CD4-positive, alpha-beta T cell treated with Interleukin-15 for 4 hours (primary cell): ENCODE measurements at regions not wholly inside any gene's neighbourhood (a gene's known extent, or its start where the extent isn't known, plus 50 kb on each side); places are given as distances from the start of the nearest gene placed in this dataset.
"Not testable (repeated sequence)": the region's sequence is repeated elsewhere in the genome, so short reads cannot be mapped to it uniquely, and the experiment has no call there.

ENCODE experiments used
- DNase-seq: peaks from one replicate; pipeline ENCODE4 v3.0.0-alpha.2; 2020; ENCODE audit warnings: low spot score

DNA sequence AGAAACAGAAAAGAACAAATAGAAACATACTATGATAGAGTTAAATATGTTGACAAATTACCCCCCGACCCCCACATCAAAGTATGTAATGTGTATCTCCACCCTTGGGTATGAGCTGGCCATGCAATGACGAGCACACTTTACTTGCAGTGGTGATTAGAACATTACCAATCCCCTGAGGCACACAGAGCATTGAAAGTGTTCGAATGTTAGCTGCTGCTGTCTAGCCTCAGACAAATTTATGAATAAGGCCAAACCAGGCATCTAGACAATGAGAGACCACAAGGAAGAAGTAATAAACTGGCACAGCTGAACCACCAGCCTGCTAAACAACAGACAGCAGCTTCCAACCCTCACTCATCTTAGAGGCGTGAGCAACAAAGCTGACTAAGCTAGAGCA is 380.5 kb downstream of the DSEL start:
- no peak for DNase-seq

DNA sequence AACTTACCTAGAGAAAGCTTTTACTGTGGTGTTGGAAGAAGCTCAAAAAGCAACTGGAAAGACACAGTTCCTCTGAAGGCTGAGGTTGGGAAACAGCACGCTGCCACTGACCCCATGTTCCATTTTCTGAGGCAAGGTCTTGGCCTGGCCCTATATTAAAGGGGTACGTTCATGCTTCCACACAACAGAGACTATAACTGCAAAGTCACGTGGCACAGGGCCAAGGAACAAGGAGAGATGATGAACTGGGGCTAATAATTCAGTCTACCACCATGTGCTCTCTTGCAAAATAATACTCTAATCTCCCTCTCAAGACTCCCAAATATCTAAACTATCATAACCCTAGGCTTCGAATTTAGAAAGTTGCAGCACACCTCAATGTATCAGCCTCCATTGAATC is 381.6 kb downstream of the DSEL start:
- DNase-seq = no peak

DNA sequence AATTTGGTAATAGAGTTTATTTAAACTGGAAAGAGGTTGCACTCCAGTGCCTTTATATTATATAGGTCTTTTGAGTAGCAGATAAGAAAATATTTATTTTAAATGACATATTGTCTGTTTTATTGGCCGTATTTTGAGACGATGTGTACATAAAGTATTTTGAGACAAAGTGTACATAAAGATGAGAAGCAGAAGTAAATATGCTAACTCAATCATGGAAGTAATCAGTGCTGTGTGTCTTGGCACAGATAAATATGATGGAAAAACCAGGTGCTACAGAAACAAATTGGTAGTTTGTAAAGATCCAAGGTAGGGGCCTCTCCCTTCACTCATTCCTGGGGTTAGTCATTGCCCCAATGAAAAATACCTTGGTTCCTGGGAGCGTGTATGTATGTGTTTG is 382.9 kb downstream of the DSEL start:
- no peak for DNase-seq

DNA sequence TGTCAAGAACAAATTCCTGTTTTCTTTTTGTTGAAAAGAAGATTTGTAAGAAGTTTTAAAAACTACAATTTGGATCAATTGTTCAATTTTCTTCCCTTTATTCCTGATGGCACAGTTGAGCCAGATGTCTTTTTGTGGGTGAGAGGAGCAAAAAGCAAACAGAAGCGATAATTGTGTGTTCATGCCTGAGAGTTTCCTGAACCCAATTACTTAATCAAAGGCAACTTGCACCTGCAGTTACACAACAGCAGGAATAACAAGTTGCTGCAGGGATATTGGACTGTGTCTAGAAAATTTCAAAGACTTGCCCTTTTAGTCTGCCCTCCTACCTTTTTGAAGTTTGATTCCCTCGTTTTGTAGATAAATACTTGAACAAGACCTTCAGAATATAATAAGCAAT is 383.6 kb downstream of the DSEL start:
- DNase-seq = no peak

DNA sequence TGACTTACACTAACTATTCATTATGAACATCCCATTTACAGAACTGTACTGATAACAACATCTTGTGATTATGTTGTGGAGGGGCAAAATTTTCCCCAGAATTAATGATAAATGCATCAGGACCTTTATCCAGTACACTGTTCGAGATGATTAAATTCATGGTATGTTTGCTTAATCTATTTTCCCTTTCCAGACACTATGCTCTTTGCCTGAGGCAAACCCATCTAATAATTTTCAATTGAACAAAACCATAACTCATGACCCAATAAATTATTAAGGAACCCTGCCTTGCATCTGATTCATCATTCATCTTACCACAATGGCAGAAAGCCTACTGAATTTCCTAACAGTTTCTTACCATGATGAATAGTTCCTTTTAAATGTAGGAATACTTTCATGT is 385.0 kb downstream of the DSEL start:
- DNase-seq = no peak

DNA sequence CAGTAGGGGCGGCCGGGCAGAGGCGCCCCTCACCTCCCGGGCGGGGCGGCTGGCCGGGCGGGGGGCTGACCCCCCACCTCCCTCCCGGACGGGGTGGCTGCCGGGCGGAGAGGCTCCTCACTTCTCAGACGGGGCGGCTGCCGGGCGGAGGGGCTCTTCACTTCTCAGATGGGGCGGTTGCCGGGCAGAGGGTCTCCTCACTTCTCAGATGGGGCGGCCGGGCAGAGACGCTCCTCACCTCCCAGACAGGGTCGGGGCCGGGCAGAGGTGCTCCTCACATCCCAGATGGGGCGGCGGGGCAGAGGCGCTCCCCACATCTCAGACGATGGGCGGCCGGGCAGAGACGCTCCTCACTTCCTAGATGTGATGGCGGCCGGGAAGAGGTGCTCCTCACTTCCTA is 389.8 kb downstream of the DSEL start:
- not testable (repeated sequence) for DNase-seq

DNA sequence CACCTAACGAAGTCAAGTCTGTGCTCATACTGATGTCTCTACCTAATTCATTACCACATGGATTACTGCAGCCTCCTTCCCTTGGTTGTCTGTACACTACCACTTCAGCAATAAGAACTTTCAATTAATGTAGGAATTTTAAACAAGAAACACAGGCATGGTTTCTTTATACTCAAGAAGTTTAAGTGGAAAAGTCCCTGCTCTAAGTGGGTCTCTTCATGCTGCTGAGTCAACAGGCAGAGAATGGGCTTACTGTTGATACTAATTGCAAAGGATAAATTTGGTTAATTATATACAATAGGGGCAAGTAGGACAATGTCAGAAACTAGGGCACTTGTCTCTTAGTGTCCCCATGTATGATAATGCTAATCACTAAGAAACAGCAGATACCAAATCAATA is 392.6 kb downstream of the DSEL start:
- DNase-seq = no peak

DNA sequence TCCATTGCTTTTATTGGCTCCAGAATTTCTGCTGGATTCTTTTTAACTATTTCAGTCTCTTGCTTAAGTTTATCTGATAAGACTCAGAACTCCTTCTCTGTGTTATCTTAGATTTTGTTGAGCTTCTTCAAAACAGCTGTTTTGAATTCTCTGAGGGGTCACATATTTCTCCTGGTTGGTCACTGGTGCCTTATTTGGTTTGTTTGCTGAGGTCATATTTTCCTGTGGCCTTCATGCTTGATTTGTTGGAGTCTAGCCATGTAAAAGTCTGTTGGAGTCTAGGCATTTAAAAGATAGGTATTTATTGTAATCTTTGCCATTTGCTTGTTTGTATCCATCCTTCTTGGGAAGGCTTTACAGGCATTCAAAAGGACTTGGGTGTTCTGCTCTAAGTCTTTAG is 398.7 kb downstream of the DSEL start:
- no peak for DNase-seq

DNA sequence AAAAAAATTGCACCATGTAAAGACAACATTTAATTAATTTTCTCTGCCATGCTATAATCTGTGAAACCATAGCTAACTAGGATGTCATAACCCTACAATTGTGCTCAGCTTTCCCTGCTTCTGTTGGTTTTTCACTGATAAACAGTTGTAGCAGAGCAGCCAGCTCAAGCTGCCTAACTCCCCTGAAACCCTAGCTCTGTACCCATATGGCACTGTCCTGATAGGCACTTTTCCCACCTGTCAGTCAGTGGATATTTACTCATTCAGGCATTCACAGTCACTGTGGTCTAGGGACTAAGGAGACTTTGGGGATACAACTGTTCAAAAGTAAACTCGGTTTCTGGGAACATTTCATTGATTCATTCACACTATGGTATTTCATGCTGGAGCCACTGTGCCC is 407.0 kb downstream of the DSEL start:
- no peak for DNase-seq

DNA sequence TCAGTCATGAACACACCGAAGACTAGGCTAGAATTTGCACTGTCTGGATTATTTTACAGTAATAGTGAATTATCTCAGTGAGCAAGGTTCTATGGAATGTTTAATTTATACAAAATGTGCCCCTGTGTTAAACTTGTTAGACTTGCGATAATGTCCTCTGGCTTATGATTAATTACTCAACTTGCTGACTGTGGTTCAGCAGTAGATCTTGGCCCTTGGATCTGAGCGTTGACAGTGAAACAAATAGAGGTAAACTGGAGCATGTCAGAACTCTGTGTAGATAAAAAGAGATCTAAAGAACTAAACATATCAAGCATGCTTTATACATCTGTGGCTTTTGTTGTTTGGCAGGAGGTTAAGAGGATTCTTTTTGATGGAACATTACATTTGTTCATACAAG is 407.6 kb downstream of the DSEL start:
- DNase-seq = no peak

DNA sequence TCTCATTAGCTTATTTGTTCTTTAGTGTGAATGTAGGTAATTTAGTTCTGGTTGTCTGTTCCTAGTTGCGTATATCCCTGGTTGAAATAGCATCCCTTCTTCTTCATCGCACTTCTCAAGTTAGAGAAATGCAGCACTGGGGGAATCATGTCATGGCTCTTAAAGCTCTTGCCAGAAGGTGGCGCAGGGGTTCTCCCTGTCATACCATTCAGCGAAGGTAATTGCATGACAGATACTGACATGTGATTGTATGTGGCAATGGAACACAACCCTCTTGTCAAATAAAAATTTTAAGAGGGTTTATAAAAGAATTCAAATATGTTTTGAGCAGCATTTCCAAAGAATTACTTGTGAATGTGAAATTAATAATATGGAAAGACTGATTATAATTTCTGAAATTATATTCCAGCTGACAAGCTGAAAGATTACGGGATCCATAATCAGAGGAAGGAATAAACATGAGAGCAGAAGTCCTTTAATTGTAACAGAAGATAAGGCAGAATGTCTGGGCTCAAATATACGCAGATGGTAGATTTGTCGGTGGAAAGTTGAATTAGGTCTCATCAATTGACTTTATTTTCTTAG is 411.7 kb downstream of the DSEL start:
- DNase-seq = peak; percentile 23

DNA sequence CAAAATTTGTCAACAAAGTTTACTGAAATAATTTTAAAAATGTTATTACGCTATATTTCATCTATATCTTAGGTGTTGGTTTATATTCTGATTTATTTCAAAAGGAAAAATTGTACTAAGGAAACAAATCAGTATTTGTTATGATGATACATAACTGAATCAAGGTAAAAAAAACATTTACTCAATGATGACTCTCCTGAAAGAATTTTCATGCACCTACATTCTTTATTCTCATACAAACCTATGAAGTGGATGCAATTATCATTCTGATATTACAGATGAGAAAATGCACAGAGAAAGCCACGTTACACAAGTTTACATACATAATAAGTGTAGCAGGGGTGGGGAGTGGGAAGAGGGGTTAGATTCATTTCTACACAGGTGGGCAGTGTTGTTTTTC is 422.4 kb downstream of the DSEL start:
- DNase-seq = no peak

DNA sequence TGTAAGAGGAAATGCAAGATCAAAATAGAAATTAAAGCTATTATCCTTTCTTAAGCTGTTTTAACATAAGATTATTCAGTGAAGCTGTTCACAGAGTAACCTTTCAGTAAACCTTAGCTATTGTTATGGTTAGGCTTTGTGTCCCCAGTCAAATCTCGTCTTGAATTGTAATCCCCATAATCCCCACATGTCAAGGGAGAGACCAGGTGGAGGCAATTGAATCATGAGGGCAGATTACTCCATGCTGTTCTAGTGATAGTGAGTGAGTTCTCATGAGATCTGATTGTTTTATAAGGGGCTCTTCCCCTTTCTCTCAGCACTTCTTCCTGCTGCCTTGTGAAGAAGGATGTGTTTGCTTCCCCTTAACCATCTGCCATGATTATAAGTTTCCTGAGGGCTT is 424.4 kb downstream of the DSEL start:
- no peak for DNase-seq

DNA sequence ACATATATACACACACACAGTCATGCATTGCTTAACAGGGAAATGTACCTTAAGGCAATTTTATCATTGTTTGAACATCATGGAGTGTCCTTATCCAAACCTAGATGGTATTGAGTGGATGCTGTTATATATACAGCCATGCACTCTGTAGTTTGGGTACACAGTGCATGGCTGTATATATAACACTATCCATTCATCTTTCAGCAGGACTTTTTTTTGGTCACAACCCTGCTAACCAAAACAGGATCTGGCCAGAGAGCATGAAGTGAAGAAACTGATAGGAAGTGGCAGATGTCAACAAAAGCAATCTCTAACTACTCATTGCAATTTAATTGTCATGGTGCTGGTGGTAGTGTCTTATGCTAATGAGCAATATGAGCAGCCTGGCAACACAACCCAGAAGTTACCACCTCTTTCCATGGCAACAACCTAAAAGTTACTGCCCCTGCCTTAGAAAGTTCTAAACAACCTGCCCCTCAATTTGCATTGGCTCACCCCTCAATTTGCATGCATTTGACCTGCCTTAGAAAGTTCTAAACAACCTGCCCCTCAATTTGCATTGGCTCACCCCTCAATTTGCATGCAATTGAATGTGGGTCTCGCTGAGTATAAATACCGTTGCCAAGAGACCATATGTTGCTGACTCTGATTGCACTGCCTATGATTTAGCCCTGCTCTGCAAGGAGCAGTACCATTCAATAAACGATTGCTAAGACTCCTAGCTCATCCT is 434.9 kb downstream of the DSEL start:
- no peak for DNase-seq

DNA sequence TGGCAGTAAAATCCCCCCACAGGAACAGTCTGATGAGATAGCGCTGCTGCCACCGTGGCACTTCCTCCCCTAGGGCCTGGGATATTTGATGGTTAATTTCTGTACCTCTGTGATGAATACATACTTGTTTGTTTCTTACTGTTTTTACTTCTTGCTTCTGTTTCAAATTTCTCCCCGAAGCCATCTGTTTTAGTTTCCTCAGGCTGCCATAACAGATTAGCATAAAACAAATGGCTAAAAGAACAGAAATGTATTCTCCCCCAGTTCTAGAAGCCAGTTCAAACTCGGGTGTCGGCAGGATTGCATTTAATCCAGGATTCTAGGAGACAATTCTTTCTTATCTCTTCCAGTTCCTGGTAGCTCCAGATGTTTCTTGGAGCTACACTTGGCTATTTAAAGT is 435.9 kb downstream of the DSEL start:
- no peak for DNase-seq

DNA sequence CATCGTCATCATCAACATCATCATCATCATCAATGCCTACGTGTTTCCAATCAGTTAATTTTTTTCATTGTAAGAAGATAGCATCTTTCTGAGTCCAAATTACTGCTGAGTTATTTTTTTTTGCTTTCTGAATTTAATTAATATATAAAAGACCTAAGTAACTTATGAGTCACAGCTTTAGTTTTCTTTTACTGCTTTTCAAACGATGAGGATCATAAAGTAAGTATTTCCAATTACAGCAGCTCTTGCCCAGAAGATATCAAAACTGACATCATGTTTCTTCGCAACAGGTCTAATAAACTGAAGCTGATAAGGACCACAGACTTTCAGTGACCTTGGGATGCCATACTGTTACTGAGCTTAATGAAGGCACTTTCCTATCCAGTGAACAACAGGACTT is 442.2 kb downstream of the DSEL start:
- DNase-seq = no peak

DNA sequence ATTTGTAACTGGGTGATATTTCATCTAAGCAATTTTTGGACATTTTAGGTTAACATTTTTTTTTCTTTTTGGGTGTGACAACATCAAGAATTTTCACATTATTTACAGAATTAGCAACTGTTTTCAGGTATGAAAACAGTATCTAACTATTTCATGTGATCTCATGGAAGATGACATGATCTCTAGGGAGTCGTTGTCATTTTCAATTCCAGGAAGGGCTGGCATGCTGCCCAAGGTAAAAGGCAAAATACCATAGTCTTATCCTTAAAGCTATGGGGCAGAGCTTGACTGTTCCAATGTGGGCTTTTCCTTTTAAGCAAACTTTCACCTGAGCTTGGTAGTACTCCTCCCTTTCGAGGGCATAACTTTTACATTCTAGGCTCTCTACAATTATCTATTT is 443.7 kb downstream of the DSEL start:
- DNase-seq = no peak

DNA sequence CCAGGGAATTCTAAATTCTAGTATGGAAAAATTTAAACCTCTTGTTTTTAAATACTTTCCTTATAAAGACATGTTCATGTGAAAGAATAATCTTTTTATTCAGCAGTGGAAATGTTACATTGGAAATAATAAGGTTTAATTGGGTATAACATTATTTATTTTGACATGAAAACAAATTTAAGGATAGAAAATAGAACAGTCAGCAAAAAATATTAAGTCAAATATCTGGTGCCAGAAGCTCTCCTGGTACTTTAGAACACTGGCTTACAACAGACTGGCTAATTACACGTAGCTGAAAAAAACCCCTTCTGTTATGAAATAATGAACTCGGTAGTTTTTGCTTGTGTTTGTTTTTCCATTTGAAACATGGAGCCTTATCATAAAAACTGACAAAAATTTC is 447.9 kb downstream of the DSEL start:
- DNase-seq = no peak

DNA sequence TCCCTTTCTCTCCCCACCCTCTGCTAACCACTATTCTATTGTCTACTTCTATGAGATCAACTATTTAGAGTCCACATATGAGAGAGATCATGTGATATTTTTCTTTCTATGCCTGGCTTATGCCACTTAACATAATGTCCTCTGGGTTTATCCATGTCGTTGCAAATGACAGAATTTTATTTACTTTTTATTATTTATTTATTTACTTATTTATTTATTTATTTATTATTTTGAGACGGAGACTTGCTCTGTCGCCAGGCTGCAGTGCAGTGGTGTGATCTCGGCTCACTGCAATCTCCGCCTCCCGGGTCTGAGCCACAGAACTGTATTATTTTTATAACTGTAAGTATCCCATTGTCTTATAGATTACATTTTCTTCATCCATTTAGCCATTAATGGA is 443.4 kb upstream of the CDH19 start:
- no peak for DNase-seq

DNA sequence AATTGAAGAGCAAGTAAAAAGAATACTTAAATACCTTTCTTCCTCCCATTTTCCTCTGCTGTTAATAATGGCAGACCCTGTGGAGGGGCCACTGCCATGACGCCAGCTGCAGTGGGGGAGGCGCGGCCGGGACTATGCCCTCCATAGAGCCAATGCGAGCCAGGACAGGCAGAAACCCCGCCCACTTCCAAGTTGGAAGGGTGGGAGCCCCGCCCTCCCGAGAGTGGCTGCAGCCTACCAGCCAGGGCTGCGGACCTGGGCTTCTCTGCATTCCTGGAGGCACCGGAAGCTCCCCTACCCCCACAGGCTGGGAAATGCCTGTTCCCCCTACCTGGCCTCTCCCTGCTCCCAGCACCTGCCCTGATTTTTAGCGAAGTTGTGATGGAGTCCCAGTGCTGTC is 439.4 kb upstream of the CDH19 start:
- no peak for DNase-seq

DNA sequence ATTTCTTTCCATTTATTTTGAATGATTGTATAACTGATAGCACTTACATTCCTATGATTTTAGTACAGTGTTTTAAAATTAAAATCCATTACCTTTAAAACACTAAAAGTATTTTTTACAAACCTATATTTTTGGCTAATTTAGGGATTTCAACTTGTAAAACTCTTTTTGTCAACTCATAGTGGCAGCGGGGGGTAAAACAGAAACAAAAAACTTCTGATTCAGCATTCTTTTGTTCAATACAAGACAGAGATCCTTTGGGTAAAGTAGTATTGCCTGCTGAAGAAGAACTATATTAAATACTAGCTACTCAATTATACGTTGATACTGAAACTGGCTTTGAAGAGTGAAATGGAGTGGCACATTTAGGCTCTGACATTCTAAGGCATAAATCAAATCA is 437.4 kb upstream of the CDH19 start:
- DNase-seq = no peak

DNA sequence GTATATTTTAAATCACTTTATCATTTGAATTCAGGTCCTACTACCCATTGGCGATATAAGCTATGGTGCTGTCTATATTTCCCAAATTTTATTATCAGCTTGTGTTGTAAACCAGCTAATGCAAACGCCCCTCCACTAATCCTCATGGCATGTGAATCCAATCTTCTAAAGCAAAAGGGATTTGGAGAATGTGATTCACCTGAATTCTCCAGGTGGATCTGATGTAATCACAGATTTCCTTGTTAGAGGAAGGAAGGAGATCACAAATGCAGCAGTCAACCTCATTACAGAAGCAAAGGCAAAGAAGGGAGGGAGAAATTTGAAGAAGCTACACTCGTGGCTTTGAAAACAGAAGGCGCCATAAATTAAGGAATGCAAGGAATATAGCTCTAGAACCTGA is 431.1 kb upstream of the CDH19 start:
- no peak for DNase-seq

DNA sequence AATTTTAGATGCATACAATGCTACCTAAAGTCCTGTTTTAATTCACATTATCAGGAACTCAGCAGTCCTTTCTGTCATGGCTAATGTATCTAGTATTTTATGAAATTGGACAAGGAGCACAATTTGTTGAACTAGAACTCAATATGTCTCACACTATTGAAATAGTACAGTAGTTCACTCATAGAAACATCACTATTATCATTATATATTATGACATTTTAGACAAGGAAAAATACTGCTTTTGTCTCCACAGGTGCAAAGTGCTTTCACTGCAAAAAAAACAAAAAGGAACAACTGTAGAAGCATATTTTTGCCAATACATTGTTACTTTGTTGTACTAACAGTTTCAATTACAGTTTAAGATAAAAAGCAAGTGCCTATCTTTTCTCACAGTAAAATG is 419.2 kb upstream of the CDH19 start:
- no peak for DNase-seq

DNA sequence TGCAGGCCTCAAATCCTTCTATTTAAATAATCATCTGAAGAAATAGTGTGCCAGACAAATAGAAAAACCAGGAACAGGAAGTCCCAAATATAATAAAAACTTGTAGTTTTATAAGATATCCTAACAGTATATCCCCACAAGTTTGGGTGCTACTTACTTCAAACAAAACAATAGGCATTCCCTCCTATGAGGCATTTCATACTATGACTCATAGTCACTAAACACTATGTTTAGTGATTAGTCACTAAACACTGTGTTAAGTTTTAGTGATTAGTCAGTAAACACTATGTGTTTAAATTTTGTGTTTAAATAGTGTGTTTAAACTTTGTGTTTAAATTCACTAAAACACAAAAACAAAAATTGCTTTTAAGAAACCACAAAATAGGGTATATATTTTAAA is 407.0 kb upstream of the CDH19 start:
- no peak for DNase-seq
